Lung (tissue), 11 donors: ENCODE measurements at regions not wholly inside any gene's neighbourhood (a gene's known extent, or its start where the extent isn't known, plus 50 kb on each side); places are given as distances from the start of the nearest gene placed in this dataset.
A peak's percentile ranks its signal among the peaks of the same experiment; 100 is the strongest.

Experiments
- ATAC-seq: fragments of 200-7000 bp; cut with Tn5 transposase; one replicate; pipeline ENCODE4 v1.9.1; 2020; ENCODE audit warnings: moderate number of reproducible peaks; ENCODE audit not compliant: insufficient read depth, low FRiP score
- DNase-seq, 3 donors: peaks; one replicate each; pipeline ENCODE4 v3.0.0-alpha.2; 2013 to 2017
- H3K27ac ChIP-seq, 2 donors: one replicate each; pipeline ENCODE4 v1.5.1; 2013; ENCODE audit warnings: mild to moderate bottlenecking in 2 of 2, moderate library complexity in 2 of 2, control low read depth in 1 of 2, inconsistent platforms in 1 of 2, low read depth in 1 of 2, low read length in 1 of 2
- H3K27me3 ChIP-seq, 3 donors: one replicate each; pipeline ENCODE4 v1.5.1; 2013; ENCODE audit warnings: low read length in 2 of 3; ENCODE audit not compliant: control insufficient read depth in 3 of 3, insufficient read depth in 3 of 3
- H3K36me3 ChIP-seq, 4 donors: one replicate each; pipeline ENCODE4 v1.5.1; 2013; ENCODE audit warnings: low read length in 4 of 4, mild to moderate bottlenecking in 1 of 4, moderate library complexity in 1 of 4; ENCODE audit not compliant: control insufficient read depth in 4 of 4, insufficient read depth in 4 of 4
- H3K4me1 ChIP-seq, 5 donors: one replicate each; pipeline ENCODE4 v1.5.1; 2013; ENCODE audit warnings: low read length in 5 of 5, mild to moderate bottlenecking in 2 of 5, moderate library complexity in 1 of 5; ENCODE audit not compliant: control insufficient read depth in 5 of 5, insufficient read depth in 5 of 5
- H3K4me3 ChIP-seq: one replicate; pipeline ENCODE4 v1.5.1; 2013; ENCODE audit warnings: mild to moderate bottlenecking, control low read depth, moderate library complexity
- H3K9ac ChIP-seq, 2 donors: one replicate each; pipeline ENCODE4 v1.5.1; 2013; ENCODE audit warnings: low read length in 2 of 2, control low read depth in 1 of 2; ENCODE audit not compliant: insufficient read depth in 1 of 2
- H3K9me3 ChIP-seq, 4 donors: one replicate each; pipeline ENCODE4 v1.5.1; 2013; ENCODE audit warnings: low read length in 3 of 4, mild to moderate bottlenecking in 1 of 4, moderate library complexity in 1 of 4; ENCODE audit not compliant: control insufficient read depth in 4 of 4, insufficient read depth in 3 of 4
- CTCF ChIP-seq: IDR thresholded peaks from 2 replicates; pipeline ENCODE4 v1.5.1; 2012; ENCODE audit warnings: mild to moderate bottlenecking; ENCODE audit errors: control extremely low read depth, extremely low read depth
- WGBS, 2 donors: extraction: QIAGEN DNeasy Blood & Tissue Kit; methylation state at CpG; one replicate each; pipeline ENCODE4 v1.1.7; 2013; 5-methylcytosine and 5-hydroxymethylcytosine counted together
- donor health status: control.
- donor health status: control.
- donor health status: Bipolar disorder and iron deficiency.
- donor health status: healthy.
- donor health status: DM: yes; HTN: yes; CAD: no.

- Histone ChIP-seq H3K4me3 (no peak overlapping the region), H3K36me3 (no peaks in the 10 kb centered on the region), H3K4me1 (no peaks in the 10 kb centered on the region), H3K27ac (no peak overlapping the region), H3K27me3 (no peaks in the 10 kb centered on the region), H3K9ac (no peak overlapping the region), H3K9me3 (no peaks in the 10 kb centered on the region)
- TF ChIP-seq CTCF: no peak
- WGBS, 2 donors: 71 to 76% methylated on average over 2 of the region's 2 CpGs
- DNase-seq (peak in 1 of 3 donors; percentile 6), ATAC-seq (no peak)
Observed at GRCh38 chr6:6434151-6434550, 113.7 kb upstream of the F13A1 start.

GRCh38 chr6:6434723-6435122 lies 114.3 kb upstream of the F13A1 start:
- Histone ChIP-seq H3K4me1 (no peaks in the 10 kb centered on the region), H3K9ac (no peak overlapping the region), H3K36me3 (no peaks in the 10 kb centered on the region), H3K4me3 (no peak overlapping the region), H3K27ac (no peak overlapping the region), H3K9me3 (no peaks in the 10 kb centered on the region), H3K27me3 (no peaks in the 10 kb centered on the region)
- DNase-seq (no peak), ATAC-seq (no peak)
- TF ChIP-seq CTCF: no peak
- 50 to 94% methylated on average over 1 of the region's 1 CpG for WGBS, 2 donors

GRCh38 chr6:6436366-6436765 lies 115.9 kb upstream of the F13A1 start:
- Histone ChIP-seq H3K36me3 (no peaks in the 10 kb centered on the region), H3K9me3 (no peaks in the 10 kb centered on the region), H3K27ac (no peak overlapping the region), H3K9ac (no peak overlapping the region), H3K4me3 (no peak overlapping the region), H3K27me3 (no peaks in the 10 kb centered on the region), H3K4me1 (no peaks in the 10 kb centered on the region)
- WGBS, 2 donors: 80 to 91% methylated on average over 4 of the region's 4 CpGs
- DNase-seq (no peak), ATAC-seq (no peak)
- no peak for TF ChIP-seq CTCF

- Histone ChIP-seq H3K4me1 (no peaks in the 10 kb centered on the region), H3K36me3 (no peaks in the 10 kb centered on the region), H3K9ac (no peak overlapping the region), H3K27me3 (no peaks in the 10 kb centered on the region), H3K27ac (no peak overlapping the region), H3K9me3 (no peaks in the 10 kb centered on the region), H3K4me3 (no peak overlapping the region)
- DNase-seq (peak in 1 of 3 donors; percentile 30), ATAC-seq (no peak)
- TF ChIP-seq CTCF: no peak
- WGBS, 2 donors: 53 to 75% methylated on average over 3 of the region's 3 CpGs
Observed at GRCh38 chr6:6436946-6437345, 116.5 kb upstream of the F13A1 start.
